GM23338 (cell line): ENCODE measurements at regions not wholly inside any gene's neighbourhood (a gene's known extent, or its start where the extent isn't known, plus 50 kb on each side); places are given as distances from the start of the nearest gene placed in this dataset.

Source experiments
- ATAC-seq: fragments of 200-7000 bp; cut with Tn5 transposase; 3 replicates; pipeline ENCODE4 v1.9.1; 2020
- DNase-seq: peaks from one replicate; pipeline ENCODE4 v3.0.0-alpha.2; 2015; ENCODE audit warnings: low spot score
- H2AFZ ChIP-seq: fragments of 200-600 bp; sonication (generic); 2 replicates; pipeline ENCODE4 v1.8.0; 2016; ENCODE audit warnings: antibody characterized with exemption, mild to moderate bottlenecking, moderate library complexity
- H3F3A ChIP-seq: fragments of 200-600 bp; sonication (generic); replicated peaks from 2 replicates; pipeline ENCODE4 v1.8.0; 2017; ENCODE audit warnings: antibody characterized with exemption, mixed run types, low read depth
- H3K27ac ChIP-seq: fragments of 200-600 bp; sonication (generic); 2 replicates; pipeline ENCODE4 v1.6.1; 2016; ENCODE audit warnings: low read depth
- H3K27me3 ChIP-seq: fragments of 200-600 bp; sonication (generic); 2 replicates; pipeline ENCODE4 v1.8.0; 2016; ENCODE audit warnings: mild to moderate bottlenecking, mixed run types, moderate library complexity; ENCODE audit not compliant: insufficient read depth
- H3K36me3 ChIP-seq: fragments of 200-600 bp; sonication (generic); 2 replicates; pipeline ENCODE4 v1.8.0; 2016; ENCODE audit warnings: mild to moderate bottlenecking; ENCODE audit not compliant: insufficient read depth
- H3K4me1 ChIP-seq: fragments of 200-600 bp; sonication (generic); 2 replicates; pipeline ENCODE4 v1.8.0; 2016; ENCODE audit warnings: mild to moderate bottlenecking, moderate library complexity; ENCODE audit not compliant: insufficient read depth
- H3K4me2 ChIP-seq: fragments of 200-600 bp; sonication (generic); 2 replicates; pipeline ENCODE4 v1.7.1; 2017; ENCODE audit warnings: mixed run types
- H3K4me3 ChIP-seq: fragments of 200-600 bp; sonication (generic); 2 replicates; pipeline ENCODE4 v1.6.1; 2016; ENCODE audit warnings: mixed run types
- H3K79me2 ChIP-seq: fragments of 200-600 bp; sonication (generic); replicated peaks from 2 replicates; pipeline ENCODE4 v1.8.0; 2017; ENCODE audit warnings: mild to moderate bottlenecking; ENCODE audit not compliant: insufficient read depth
- H3K9me2 ChIP-seq: fragments of 200-600 bp; sonication (generic); 2 replicates; pipeline ENCODE4 v1.8.0; 2017; ENCODE audit not compliant: insufficient read depth
- H4K20me1 ChIP-seq: fragments of 200-600 bp; sonication (generic); replicated peaks from 2 replicates; pipeline ENCODE4 v1.8.0; 2017; ENCODE audit warnings: mild to moderate bottlenecking; ENCODE audit not compliant: insufficient read depth
- H3K27ac Mint-ChIP-seq: 2 replicates; pipeline ENCODE4 v1.8.0; 2020; ENCODE audit warnings: inconsistent platforms, mild to moderate bottlenecking, moderate library complexity, mixed read lengths
- H3K27me3 Mint-ChIP-seq: 3 replicates; pipeline ENCODE4 v1.8.0; 2022; ENCODE audit warnings: low read depth, mild to moderate bottlenecking, moderate library complexity, mixed read lengths, inconsistent platforms; ENCODE audit not compliant: insufficient read depth, poor library complexity
- H3K36me3 Mint-ChIP-seq: 3 replicates; pipeline ENCODE4 v1.8.0; 2021; ENCODE audit warnings: low read depth, mild to moderate bottlenecking, inconsistent platforms, moderate library complexity, mixed read lengths
- H3K4me1 Mint-ChIP-seq: 3 replicates; pipeline ENCODE4 v1.8.0; 2020; ENCODE audit warnings: mild to moderate bottlenecking, inconsistent platforms, mixed read lengths
- H3K4me3 Mint-ChIP-seq: 3 replicates; pipeline ENCODE4 v1.8.0; 2021; ENCODE audit warnings: moderate library complexity, mild to moderate bottlenecking, inconsistent platforms, mixed read lengths
- H3K9me3 Mint-ChIP-seq: 3 replicates; pipeline ENCODE4 v1.8.0; 2020; ENCODE audit warnings: moderate library complexity, mild to moderate bottlenecking, inconsistent platforms, mixed read lengths
- CREB1 ChIP-seq: fragments of 250-450 bp; sonication (Bioruptor Pico); IDR thresholded peaks from 2 replicates; pipeline ENCODE4 v1.5.0; 2020; ENCODE audit warnings: low read depth, mild to moderate bottlenecking, moderate library complexity
- EZH2 ChIP-seq: fragments of 200-600 bp; sonication (generic); IDR thresholded peaks from one replicate; pipeline ENCODE4 v1.8.0; 2017; ENCODE audit warnings: antibody characterized with exemption, mild to moderate bottlenecking, low read depth; ENCODE audit not compliant: unreplicated experiment
- EZH2phosphoT487 ChIP-seq: fragments of 200-600 bp; sonication (generic); IDR thresholded peaks from one replicate; pipeline ENCODE4 v1.8.1; 2018; ENCODE audit warnings: antibody characterized with exemption; ENCODE audit not compliant: unreplicated experiment
- JUNB ChIP-seq: IDR thresholded peaks from one replicate; pipeline ENCODE4 v1.6.1; 2016; ENCODE audit warnings: antibody characterized with exemption; ENCODE audit not compliant: unreplicated experiment
- NANOG ChIP-seq: IDR thresholded peaks from 2 replicates; pipeline ENCODE4 v1.6.1; 2016; ENCODE audit warnings: antibody characterized with exemption, borderline replicate concordance
- POLR2AphosphoS5 ChIP-seq: IDR thresholded peaks from 2 replicates; pipeline ENCODE4 v1.6.1; 2016; ENCODE audit warnings: antibody characterized with exemption, low read depth
- STAT1 ChIP-seq: IDR thresholded peaks from one replicate; pipeline ENCODE4 v1.6.1; 2016; ENCODE audit warnings: antibody characterized with exemption; ENCODE audit not compliant: unreplicated experiment
- ZNF114 ChIP-seq: fragments of 250-450 bp; sonication (Bioruptor Pico); IDR thresholded peaks from 2 replicates; pipeline ENCODE4 v1.5.0; 2020; ENCODE audit warnings: mild to moderate bottlenecking, moderate library complexity
- ZNF331 ChIP-seq: fragments of 250-450 bp; sonication (Bioruptor Pico); IDR thresholded peaks from 2 replicates; pipeline ENCODE4 v1.5.0; 2020; ENCODE audit warnings: low read depth, mild to moderate bottlenecking, moderate library complexity
- TF ChIP-seq, protein P1 (sequence below): IDR thresholded peaks from 2 replicates; pipeline ENCODE4 v1.6.1; 2016; ENCODE audit warnings: antibody characterized with exemption
- TF ChIP-seq, protein P2 (sequence below): IDR thresholded peaks from one replicate; pipeline ENCODE4 v1.6.1; 2018; ENCODE audit warnings: antibody characterized with exemption; ENCODE audit not compliant: unreplicated experiment
- TF ChIP-seq, protein P3 (sequence below): fragments of 250-450 bp; sonication (Bioruptor Pico); IDR thresholded peaks from 2 replicates; pipeline ENCODE4 v1.5.0; 2020; ENCODE audit warnings: mild to moderate bottlenecking, moderate library complexity
- TF ChIP-seq, protein P4 (sequence below), 2 experiments: fragments of 200-600 bp in 1 of 2; sonication (generic) in 1 of 2; conservative IDR thresholded peaks; 2 replicates each; pipeline versions ENCODE4 v1.5.1 to v1.6.1; 2016 to 2017; ENCODE audit warnings: antibody characterized with exemption in 2 of 2, low read depth in 2 of 2, mild to moderate bottlenecking in 2 of 2, moderate library complexity in 1 of 2

DNA sequence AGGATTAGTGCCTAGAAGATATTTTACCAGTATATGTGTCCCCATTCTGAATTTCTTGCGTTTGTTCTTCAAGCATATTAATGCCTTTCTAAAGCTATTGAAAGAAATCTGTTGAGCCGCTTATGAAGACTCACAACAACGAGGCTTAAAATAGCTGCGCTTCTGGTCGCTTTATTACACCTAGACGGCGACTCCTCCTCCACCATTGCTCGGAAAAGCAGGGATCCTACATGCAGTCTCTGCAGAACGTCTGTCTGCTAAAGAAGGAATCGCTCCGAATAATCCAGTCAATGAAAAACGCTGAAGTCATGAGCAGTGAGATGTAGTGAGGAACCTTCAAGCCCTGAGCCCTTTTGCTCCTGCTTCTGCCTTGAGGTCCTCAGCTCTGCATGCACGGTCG lies 94.8 kb upstream of the ZNF516 start:
- TF ChIP-seq, protein P1, sequence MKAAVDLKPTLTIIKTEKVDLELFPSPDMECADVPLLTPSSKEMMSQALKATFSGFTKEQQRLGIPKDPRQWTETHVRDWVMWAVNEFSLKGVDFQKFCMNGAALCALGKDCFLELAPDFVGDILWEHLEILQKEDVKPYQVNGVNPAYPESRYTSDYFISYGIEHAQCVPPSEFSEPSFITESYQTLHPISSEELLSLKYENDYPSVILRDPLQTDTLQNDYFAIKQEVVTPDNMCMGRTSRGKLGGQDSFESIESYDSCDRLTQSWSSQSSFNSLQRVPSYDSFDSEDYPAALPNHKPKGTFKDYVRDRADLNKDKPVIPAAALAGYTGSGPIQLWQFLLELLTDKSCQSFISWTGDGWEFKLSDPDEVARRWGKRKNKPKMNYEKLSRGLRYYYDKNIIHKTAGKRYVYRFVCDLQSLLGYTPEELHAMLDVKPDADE: no peak
- TF ChIP-seq CREB1: no peak
- TF ChIP-seq EZH2phosphoT487: no peak
- TF ChIP-seq JUNB: no peak
- no peak for TF ChIP-seq ZNF331 (CRISPR knock-in tag)
- TF ChIP-seq, protein P2, sequence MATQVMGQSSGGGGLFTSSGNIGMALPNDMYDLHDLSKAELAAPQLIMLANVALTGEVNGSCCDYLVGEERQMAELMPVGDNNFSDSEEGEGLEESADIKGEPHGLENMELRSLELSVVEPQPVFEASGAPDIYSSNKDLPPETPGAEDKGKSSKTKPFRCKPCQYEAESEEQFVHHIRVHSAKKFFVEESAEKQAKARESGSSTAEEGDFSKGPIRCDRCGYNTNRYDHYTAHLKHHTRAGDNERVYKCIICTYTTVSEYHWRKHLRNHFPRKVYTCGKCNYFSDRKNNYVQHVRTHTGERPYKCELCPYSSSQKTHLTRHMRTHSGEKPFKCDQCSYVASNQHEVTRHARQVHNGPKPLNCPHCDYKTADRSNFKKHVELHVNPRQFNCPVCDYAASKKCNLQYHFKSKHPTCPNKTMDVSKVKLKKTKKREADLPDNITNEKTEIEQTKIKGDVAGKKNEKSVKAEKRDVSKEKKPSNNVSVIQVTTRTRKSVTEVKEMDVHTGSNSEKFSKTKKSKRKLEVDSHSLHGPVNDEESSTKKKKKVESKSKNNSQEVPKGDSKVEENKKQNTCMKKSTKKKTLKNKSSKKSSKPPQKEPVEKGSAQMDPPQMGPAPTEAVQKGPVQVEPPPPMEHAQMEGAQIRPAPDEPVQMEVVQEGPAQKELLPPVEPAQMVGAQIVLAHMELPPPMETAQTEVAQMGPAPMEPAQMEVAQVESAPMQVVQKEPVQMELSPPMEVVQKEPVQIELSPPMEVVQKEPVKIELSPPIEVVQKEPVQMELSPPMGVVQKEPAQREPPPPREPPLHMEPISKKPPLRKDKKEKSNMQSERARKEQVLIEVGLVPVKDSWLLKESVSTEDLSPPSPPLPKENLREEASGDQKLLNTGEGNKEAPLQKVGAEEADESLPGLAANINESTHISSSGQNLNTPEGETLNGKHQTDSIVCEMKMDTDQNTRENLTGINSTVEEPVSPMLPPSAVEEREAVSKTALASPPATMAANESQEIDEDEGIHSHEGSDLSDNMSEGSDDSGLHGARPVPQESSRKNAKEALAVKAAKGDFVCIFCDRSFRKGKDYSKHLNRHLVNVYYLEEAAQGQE: no peak
- TF ChIP-seq, protein P3, sequence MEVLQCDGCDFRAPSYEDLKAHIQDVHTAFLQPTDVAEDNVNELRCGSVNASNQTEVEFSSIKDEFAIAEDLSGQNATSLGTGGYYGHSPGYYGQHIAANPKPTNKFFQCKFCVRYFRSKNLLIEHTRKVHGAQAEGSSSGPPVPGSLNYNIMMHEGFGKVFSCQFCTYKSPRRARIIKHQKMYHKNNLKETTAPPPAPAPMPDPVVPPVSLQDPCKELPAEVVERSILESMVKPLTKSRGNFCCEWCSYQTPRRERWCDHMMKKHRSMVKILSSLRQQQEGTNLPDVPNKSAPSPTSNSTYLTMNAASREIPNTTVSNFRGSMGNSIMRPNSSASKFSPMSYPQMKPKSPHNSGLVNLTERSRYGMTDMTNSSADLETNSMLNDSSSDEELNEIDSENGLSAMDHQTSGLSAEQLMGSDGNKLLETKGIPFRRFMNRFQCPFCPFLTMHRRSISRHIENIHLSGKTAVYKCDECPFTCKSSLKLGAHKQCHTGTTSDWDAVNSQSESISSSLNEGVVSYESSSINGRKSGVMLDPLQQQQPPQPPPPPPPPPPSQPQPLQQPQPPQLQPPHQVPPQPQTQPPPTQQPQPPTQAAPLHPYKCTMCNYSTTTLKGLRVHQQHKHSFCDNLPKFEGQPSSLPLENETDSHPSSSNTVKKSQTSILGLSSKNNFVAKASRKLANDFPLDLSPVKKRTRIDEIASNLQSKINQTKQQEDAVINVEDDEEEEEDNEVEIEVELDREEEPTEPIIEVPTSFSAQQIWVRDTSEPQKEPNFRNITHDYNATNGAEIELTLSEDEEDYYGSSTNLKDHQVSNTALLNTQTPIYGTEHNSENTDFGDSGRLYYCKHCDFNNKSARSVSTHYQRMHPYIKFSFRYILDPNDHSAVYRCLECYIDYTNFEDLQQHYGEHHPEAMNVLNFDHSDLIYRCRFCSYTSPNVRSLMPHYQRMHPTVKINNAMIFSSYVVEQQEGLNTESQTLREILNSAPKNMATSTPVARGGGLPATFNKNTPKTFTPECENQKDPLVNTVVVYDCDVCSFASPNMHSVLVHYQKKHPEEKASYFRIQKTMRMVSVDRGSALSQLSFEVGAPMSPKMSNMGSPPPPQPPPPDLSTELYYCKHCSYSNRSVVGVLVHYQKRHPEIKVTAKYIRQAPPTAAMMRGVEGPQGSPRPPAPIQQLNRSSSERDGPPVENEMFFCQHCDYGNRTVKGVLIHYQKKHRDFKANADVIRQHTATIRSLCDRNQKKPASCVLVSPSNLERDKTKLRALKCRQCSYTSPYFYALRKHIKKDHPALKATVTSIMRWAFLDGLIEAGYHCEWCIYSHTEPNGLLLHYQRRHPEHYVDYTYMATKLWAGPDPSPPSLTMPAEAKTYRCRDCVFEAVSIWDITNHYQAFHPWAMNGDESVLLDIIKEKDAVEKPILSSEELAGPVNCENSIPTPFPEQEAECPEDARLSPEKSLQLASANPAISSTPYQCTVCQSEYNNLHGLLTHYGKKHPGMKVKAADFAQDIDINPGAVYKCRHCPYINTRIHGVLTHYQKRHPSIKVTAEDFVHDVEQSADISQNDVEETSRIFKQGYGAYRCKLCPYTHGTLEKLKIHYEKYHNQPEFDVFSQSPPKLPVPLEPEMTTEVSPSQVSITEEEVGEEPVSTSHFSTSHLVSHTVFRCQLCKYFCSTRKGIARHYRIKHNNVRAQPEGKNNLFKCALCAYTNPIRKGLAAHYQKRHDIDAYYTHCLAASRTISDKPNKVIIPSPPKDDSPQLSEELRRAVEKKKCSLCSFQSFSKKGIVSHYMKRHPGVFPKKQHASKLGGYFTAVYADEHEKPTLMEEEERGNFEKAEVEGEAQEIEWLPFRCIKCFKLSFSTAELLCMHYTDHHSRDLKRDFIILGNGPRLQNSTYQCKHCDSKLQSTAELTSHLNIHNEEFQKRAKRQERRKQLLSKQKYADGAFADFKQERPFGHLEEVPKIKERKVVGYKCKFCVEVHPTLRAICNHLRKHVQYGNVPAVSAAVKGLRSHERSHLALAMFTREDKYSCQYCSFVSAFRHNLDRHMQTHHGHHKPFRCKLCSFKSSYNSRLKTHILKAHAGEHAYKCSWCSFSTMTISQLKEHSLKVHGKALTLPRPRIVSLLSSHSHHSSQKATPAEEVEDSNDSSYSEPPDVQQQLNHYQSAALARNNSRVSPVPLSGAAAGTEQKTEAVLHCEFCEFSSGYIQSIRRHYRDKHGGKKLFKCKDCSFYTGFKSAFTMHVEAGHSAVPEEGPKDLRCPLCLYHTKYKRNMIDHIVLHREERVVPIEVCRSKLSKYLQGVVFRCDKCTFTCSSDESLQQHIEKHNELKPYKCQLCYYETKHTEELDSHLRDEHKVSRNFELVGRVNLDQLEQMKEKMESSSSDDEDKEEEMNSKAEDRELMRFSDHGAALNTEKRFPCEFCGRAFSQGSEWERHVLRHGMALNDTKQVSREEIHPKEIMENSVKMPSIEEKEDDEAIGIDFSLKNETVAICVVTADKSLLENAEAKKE (CRISPR knock-in tag): no peak
- TF ChIP-seq NANOG: no peak
- no peak for TF ChIP-seq ZNF114 (CRISPR knock-in tag)
- TF ChIP-seq, protein P4, sequence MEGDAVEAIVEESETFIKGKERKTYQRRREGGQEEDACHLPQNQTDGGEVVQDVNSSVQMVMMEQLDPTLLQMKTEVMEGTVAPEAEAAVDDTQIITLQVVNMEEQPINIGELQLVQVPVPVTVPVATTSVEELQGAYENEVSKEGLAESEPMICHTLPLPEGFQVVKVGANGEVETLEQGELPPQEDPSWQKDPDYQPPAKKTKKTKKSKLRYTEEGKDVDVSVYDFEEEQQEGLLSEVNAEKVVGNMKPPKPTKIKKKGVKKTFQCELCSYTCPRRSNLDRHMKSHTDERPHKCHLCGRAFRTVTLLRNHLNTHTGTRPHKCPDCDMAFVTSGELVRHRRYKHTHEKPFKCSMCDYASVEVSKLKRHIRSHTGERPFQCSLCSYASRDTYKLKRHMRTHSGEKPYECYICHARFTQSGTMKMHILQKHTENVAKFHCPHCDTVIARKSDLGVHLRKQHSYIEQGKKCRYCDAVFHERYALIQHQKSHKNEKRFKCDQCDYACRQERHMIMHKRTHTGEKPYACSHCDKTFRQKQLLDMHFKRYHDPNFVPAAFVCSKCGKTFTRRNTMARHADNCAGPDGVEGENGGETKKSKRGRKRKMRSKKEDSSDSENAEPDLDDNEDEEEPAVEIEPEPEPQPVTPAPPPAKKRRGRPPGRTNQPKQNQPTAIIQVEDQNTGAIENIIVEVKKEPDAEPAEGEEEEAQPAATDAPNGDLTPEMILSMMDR (conservative IDR thresholded peaks at IDR 0.05; ENCODE audit: low read depth in 2 of 2): no peak
- no peak for TF ChIP-seq POLR2AphosphoS5
- no peak for TF ChIP-seq STAT1
- TF ChIP-seq EZH2: no peak
- no peak for ATAC-seq

More for the DNA sequence above, 94.8 kb upstream of the ZNF516 start:
- Histone ChIP-seq H3K4me2 (no peak overlapping the region), H3K9me2 (no peaks in the 10 kb centered on the region), H2AFZ (0 out of 2 replicates have a peak overlapping the region, but pooled peaks have one; percentile 59), H3K4me3 (no peak overlapping the region), H3F3A (no peaks in the 10 kb centered on the region), H3K4me1 (peaks cover 16% of the 10 kb centered on the region), H3K27me3 (no peaks in the 10 kb centered on the region), H3K27ac (no peak overlapping the region), H3K36me3 (no peaks in the 10 kb centered on the region), H3K79me2 (no peaks in the 10 kb centered on the region), H4K20me1 (no peaks in the 10 kb centered on the region)
- DNase-seq: no peak
- peaks cover 28% of the 10 kb centered on the region for H3K4me1 Mint-ChIP-seq
- no peak overlapping the region for H3K4me3 Mint-ChIP-seq
- no peaks in the 10 kb centered on the region for H3K9me3 Mint-ChIP-seq
- peaks cover 5% of the 10 kb centered on the region for H3K27me3 Mint-ChIP-seq
- no peaks in the 10 kb centered on the region for H3K36me3 Mint-ChIP-seq
- no peak overlapping the region for H3K27ac Mint-ChIP-seq
